CD4-positive, alpha-beta T cell (primary cell): ENCODE measurements at regions not wholly inside any gene's neighbourhood (a gene's known extent, or its start where the extent isn't known, plus 50 kb on each side); places are given as distances from the start of the nearest gene placed in this dataset.

Source experiments
- ATAC-seq: fragments of 200-7000 bp; cut with Tn5 transposase; one replicate; pipeline ENCODE4 v1.10.0; 2022; ENCODE audit warnings: mild to moderate bottlenecking; ENCODE audit not compliant: poor library complexity
- CTCF ChIA-PET: fragments of 350-600 bp; sonication (Branson Sonifier 250); formaldehyde crosslinking; loops from one replicate; lab custom pipeline; 2021; ENCODE audit warnings: antibody characterized with exemption, inconsistent platforms; lab: Charles Lee
- POLR2A ChIA-PET: fragments of 350-600 bp; sonication (Branson Sonifier 250); formaldehyde crosslinking; loops from one replicate; lab custom pipeline; 2021; ENCODE audit warnings: antibody characterized with exemption, inconsistent platforms; lab: Charles Lee
- DNase-seq, 14 experiments: peaks; one replicate each; pipeline ENCODE4 v3.0.0-alpha.2; 2013 to 2020; ENCODE audit warnings: mixed read lengths in 2 of 14
- H3K27ac ChIP-seq, 2 donors: one replicate each; pipeline versions ENCODE4 v1.5.1 to v1.7.0; 2013; ENCODE audit warnings: low read length in 2 of 2, low read depth in 1 of 2, mild to moderate bottlenecking in 1 of 2
- H3K27me3 ChIP-seq, 2 experiments: 1 replicate in 1 of 2; 2 replicates in 1 of 2; pipeline versions ENCODE4 v1.6.1 to v1.7.0; 2013; ENCODE audit warnings: low read length in 2 of 2, control low read depth in 1 of 2, mild to moderate bottlenecking in 1 of 2, moderate library complexity in 1 of 2; ENCODE audit not compliant: insufficient read depth in 2 of 2, control insufficient read depth in 1 of 2
- H3K36me3 ChIP-seq: one replicate; pipeline ENCODE4 v1.6.1; 2013; ENCODE audit warnings: low read length, control low read depth; ENCODE audit not compliant: insufficient read depth
- H3K4me1 ChIP-seq: one replicate; pipeline ENCODE4 v1.6.1; 2013; ENCODE audit warnings: low read length, control low read depth; ENCODE audit not compliant: insufficient read depth
- H3K4me3 ChIP-seq: one replicate; pipeline ENCODE4 v1.5.1; 2013; ENCODE audit warnings: mild to moderate bottlenecking, low read length, moderate library complexity
- H3K9me3 ChIP-seq, 2 experiments: 1 replicate in 1 of 2; 2 replicates in 1 of 2; pipeline versions ENCODE4 v1.6.1 to v1.7.0; 2013; ENCODE audit warnings: low read length in 2 of 2, mild to moderate bottlenecking in 2 of 2, control low read depth in 1 of 2, moderate library complexity in 1 of 2; ENCODE audit not compliant: control insufficient read depth in 1 of 2, insufficient read depth in 1 of 2
- H3K27ac Mint-ChIP-seq: one replicate; pipeline ENCODE4 v1.8.0; 2020; ENCODE audit warnings: mixed read lengths
- H3K27me3 Mint-ChIP-seq: one replicate; pipeline ENCODE4 v1.8.0; 2021; ENCODE audit warnings: mixed read lengths
- H3K36me3 Mint-ChIP-seq: one replicate; pipeline ENCODE4 v1.8.0; 2021; ENCODE audit warnings: low read depth, mixed read lengths
- H3K4me1 Mint-ChIP-seq: one replicate; pipeline ENCODE4 v1.8.0; 2021; ENCODE audit warnings: low read depth, mixed read lengths
- H3K4me3 Mint-ChIP-seq: one replicate; pipeline ENCODE4 v1.8.0; 2020; ENCODE audit warnings: mild to moderate bottlenecking, mixed read lengths
- H3K9me3 Mint-ChIP-seq: one replicate; pipeline ENCODE4 v1.8.0; 2020; ENCODE audit warnings: mixed read lengths
- intact Hi-C, 2 experiments: fragments of 100-400 bp; cut with DNase I in 1 of 2; cut with micrococcal nuclease in 1 of 2; formaldehyde crosslinking; loops; one replicate each; pipeline versions ENCODE4 v1.15.1 to v1.9.0; 2023 to 2025; cut with DNase I, micrococcal nuclease
- TF ChIP-seq, protein P1 (sequence below): fragments of 200-600 bp; IDR thresholded peaks from one replicate; pipeline ENCODE4 v1.8.0; 2022; ENCODE audit warnings: antibody characterized with exemption, mild to moderate bottlenecking

DNA sequence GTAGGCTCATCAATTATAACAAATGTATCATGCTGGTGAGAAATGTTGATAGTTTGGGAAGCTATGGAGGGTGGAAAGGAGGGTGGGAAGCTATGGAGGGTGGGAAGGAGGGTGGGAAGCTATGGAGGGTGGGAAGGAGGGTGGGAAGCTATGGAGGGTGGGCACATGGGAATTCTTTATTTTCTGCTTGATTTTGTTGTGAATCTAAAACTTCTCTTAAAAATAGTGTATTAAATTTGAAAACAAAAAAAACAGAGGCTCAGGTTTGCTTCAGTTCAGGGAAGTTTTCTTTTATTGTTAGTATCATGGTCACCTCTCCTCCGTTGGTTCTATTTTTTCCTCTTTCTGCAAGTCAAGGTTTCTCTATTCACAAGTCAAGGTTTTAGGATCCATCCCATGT lies 106.4 kb downstream of the SOD2 start:
- TF ChIP-seq, protein P1, sequence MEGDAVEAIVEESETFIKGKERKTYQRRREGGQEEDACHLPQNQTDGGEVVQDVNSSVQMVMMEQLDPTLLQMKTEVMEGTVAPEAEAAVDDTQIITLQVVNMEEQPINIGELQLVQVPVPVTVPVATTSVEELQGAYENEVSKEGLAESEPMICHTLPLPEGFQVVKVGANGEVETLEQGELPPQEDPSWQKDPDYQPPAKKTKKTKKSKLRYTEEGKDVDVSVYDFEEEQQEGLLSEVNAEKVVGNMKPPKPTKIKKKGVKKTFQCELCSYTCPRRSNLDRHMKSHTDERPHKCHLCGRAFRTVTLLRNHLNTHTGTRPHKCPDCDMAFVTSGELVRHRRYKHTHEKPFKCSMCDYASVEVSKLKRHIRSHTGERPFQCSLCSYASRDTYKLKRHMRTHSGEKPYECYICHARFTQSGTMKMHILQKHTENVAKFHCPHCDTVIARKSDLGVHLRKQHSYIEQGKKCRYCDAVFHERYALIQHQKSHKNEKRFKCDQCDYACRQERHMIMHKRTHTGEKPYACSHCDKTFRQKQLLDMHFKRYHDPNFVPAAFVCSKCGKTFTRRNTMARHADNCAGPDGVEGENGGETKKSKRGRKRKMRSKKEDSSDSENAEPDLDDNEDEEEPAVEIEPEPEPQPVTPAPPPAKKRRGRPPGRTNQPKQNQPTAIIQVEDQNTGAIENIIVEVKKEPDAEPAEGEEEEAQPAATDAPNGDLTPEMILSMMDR = no peak
- H3K4me3 Mint-ChIP-seq = no peak overlapping the region
- H3K9me3 Mint-ChIP-seq = no peaks in the 10 kb centered on the region
- Histone ChIP-seq H3K27me3 (no peaks in the 10 kb centered on the region), H3K27ac (no peak overlapping the region), H3K9me3 (no peaks in the 10 kb centered on the region), H3K4me3 (no peak overlapping the region), H3K36me3 (no peaks in the 10 kb centered on the region), H3K4me1 (no peaks in the 10 kb centered on the region)
- ATAC-seq = no peak
- CTCF ChIA-PET = no interaction called here
- no peak overlapping the region for H3K27ac Mint-ChIP-seq
- no peaks in the 10 kb centered on the region for H3K4me1 Mint-ChIP-seq
- intact Hi-C loops = no loop called here
- POLR2A ChIA-PET = no interaction called here
- H3K36me3 Mint-ChIP-seq = no peaks in the 10 kb centered on the region
- H3K27me3 Mint-ChIP-seq = peaks cover 12% of the 10 kb centered on the region
- no peak for DNase-seq

DNA sequence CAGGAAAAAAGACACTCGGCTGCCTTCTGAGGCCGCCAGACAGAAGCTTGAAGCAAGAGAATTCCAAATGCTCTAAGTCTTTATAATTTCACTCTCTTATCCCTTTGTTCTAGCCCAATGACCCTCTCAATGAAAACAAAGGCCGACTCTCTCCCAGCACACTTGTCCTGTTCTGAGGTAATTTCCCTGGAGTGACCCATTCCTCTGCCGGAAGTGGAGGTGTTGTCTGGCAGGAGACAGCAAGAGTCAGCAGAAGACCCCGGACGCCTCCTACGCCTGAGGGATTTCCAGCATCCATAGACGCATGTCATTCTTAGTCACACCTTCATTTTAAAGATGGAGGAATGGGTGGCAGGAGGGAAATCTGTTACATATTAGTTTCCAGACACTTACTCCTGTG lies 110.3 kb downstream of the SOD2 start:
- no peaks in the 10 kb centered on the region for H3K4me1 ChIP-seq
- DNase-seq (no peak), ATAC-seq (no peak)
- H3K9me3 ChIP-seq = no peaks in the 10 kb centered on the region
- H3K36me3 ChIP-seq = no peaks in the 10 kb centered on the region
- H3K27me3 ChIP-seq = no peaks in the 10 kb centered on the region
- Mint-ChIP-seq H3K9me3 (no peaks in the 10 kb centered on the region), H3K36me3 (no peaks in the 10 kb centered on the region), H3K4me1 (no peaks in the 10 kb centered on the region), H3K27me3 (peaks cover 14% of the 10 kb centered on the region), H3K4me3 (no peak overlapping the region), H3K27ac (no peak overlapping the region)
- ChIA-PET CTCF (no interaction called here), POLR2A (no interaction called here)
- no peak overlapping the region for H3K4me3 ChIP-seq
- TF ChIP-seq, protein P1 = no peak
- H3K27ac ChIP-seq = no peak overlapping the region
- intact Hi-C loops = no loop called here

DNA sequence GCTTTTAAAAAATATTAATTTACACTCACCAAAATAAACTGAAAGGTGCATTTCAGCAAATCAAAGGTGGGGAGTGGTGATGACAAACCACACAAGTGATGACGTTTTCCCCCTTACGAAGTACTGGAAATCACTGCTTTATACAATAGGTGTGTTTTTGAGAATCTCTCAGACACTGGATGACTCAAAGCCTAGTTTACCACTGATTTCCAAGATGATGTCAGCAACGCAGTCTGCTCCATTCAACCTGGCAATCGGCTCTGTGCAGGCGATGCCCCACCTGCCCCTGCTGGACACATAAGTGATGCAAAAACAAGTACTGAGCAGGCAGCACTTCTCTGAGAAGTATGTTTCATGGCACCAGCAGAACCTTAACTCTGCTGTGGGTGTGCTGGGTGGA lies 114.4 kb downstream of the SOD2 start:
- Histone ChIP-seq H3K27ac (no peak overlapping the region), H3K4me1 (no peaks in the 10 kb centered on the region), H3K4me3 (no peak overlapping the region), H3K36me3 (no peaks in the 10 kb centered on the region), H3K9me3 (no peaks in the 10 kb centered on the region), H3K27me3 (peaks cover 0 to 5% of the 10 kb centered on the region in 2 experiments)
- ChIA-PET CTCF (no interaction called here), POLR2A (no interaction called here)
- Mint-ChIP-seq H3K4me1 (no peaks in the 10 kb centered on the region), H3K4me3 (no peak overlapping the region), H3K27me3 (peaks cover 31% of the 10 kb centered on the region), H3K9me3 (no peaks in the 10 kb centered on the region), H3K27ac (no peak overlapping the region), H3K36me3 (no peaks in the 10 kb centered on the region)
- DNase-seq (no peak), ATAC-seq (no peak)
- intact Hi-C loops = no loop called here
- TF ChIP-seq, protein P1 = no peak
